ENCODE measurements at regions not wholly inside any gene's neighbourhood (a gene's known extent, or its start where the extent isn't known, plus 50 kb on each side); places are given as distances from the start of the nearest gene placed in this dataset.

DNA sequence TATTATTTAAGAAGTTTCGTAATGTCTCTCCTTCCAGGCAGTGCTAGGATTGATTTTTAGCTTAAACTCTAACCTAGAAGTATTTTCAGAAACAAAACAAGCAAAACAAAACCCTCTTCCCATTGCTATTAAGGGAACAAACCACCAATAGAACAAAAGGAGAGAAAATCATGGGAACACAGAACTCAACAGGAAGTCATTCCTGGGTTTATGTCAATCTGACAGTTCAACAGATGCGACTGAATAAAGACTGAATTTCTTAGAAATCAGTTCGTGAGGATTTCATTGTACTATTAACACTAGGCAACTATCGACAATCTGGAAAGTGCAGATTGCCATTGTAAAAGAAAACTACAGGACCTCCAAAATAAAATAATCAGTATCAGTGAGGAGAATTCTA, 229.1 kb upstream of the SMIM31 start:
- H3K36me3 ChIP-seq (ENCODE audit: control insufficient read depth in 4 of 4, insufficient read depth in 3 of 4, low read depth in 1 of 4, low read length in 3 of 4) = no peaks in the 10 kb centered on the region
- H3K27me3 ChIP-seq (ENCODE audit: control insufficient read depth in 4 of 4, insufficient read depth in 4 of 4, low read length in 3 of 4) = no peaks in the 10 kb centered on the region
- H3K4me3 ChIP-seq (ENCODE audit: low read depth in 1 of 3, low read length in 3 of 3) = no peak overlapping the region
- TF ChIP-seq, protein P1, sequence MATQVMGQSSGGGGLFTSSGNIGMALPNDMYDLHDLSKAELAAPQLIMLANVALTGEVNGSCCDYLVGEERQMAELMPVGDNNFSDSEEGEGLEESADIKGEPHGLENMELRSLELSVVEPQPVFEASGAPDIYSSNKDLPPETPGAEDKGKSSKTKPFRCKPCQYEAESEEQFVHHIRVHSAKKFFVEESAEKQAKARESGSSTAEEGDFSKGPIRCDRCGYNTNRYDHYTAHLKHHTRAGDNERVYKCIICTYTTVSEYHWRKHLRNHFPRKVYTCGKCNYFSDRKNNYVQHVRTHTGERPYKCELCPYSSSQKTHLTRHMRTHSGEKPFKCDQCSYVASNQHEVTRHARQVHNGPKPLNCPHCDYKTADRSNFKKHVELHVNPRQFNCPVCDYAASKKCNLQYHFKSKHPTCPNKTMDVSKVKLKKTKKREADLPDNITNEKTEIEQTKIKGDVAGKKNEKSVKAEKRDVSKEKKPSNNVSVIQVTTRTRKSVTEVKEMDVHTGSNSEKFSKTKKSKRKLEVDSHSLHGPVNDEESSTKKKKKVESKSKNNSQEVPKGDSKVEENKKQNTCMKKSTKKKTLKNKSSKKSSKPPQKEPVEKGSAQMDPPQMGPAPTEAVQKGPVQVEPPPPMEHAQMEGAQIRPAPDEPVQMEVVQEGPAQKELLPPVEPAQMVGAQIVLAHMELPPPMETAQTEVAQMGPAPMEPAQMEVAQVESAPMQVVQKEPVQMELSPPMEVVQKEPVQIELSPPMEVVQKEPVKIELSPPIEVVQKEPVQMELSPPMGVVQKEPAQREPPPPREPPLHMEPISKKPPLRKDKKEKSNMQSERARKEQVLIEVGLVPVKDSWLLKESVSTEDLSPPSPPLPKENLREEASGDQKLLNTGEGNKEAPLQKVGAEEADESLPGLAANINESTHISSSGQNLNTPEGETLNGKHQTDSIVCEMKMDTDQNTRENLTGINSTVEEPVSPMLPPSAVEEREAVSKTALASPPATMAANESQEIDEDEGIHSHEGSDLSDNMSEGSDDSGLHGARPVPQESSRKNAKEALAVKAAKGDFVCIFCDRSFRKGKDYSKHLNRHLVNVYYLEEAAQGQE (IDR thresholded peaks at IDR 0.05) = no peak
- TF ChIP-seq, protein P2, sequence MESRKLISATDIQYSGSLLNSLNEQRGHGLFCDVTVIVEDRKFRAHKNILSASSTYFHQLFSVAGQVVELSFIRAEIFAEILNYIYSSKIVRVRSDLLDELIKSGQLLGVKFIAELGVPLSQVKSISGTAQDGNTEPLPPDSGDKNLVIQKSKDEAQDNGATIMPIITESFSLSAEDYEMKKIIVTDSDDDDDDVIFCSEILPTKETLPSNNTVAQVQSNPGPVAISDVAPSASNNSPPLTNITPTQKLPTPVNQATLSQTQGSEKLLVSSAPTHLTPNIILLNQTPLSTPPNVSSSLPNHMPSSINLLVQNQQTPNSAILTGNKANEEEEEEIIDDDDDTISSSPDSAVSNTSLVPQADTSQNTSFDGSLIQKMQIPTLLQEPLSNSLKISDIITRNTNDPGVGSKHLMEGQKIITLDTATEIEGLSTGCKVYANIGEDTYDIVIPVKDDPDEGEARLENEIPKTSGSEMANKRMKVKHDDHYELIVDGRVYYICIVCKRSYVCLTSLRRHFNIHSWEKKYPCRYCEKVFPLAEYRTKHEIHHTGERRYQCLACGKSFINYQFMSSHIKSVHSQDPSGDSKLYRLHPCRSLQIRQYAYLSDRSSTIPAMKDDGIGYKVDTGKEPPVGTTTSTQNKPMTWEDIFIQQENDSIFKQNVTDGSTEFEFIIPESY (IDR thresholded peaks at IDR 0.05) = no peak
- TF ChIP-seq SP1 (IDR thresholded peaks at IDR 0.05) = no peak
- no peak for TF ChIP-seq JUND (IDR thresholded peaks at IDR 0.05)
- no peak for TF ChIP-seq CTCF (IDR thresholded peaks at IDR 0.05; ENCODE audit: low read depth, low read length, missing input control)
- no peak for TF ChIP-seq FOXA1 (IDR thresholded peaks at IDR 0.05)
- no peak for TF ChIP-seq YY1 (IDR thresholded peaks at IDR 0.05)
- no peak for TF ChIP-seq HNF4G (IDR thresholded peaks at IDR 0.05)
- no peak for TF ChIP-seq EGR1 (IDR thresholded peaks at IDR 0.05; ENCODE audit: low read depth in 2 of 2)
- no peak for TF ChIP-seq MAX (IDR thresholded peaks at IDR 0.05)
- TF ChIP-seq RXRA (IDR thresholded peaks at IDR 0.05) = no peak
- no peak for TF ChIP-seq HNF4A (conservative IDR thresholded peaks at IDR 0.05)
- no peak for TF ChIP-seq GABPA (IDR thresholded peaks at IDR 0.05 in 1 of 2, conservative IDR thresholded peaks at IDR 0.05 in 1 of 2)
- TF ChIP-seq RAD21 (IDR thresholded peaks at IDR 0.05) = no peak
- TF ChIP-seq NR2F2 (IDR thresholded peaks at IDR 0.05) = no peak
- no peak overlapping the region for H3K9ac ChIP-seq (ENCODE audit: low read depth in 1 of 2, low read length in 2 of 2)
- no peak overlapping the region for H3K27ac ChIP-seq (ENCODE audit: low read depth in 1 of 2, low read length in 2 of 2)
- H3K4me1 ChIP-seq (ENCODE audit: control insufficient read depth in 4 of 4, insufficient read depth in 4 of 4, low read length in 3 of 4) = no peaks in the 10 kb centered on the region
- 59% methylated on average over 4 of the region's 4 CpGs for WGBS
- no peak for DNase-seq (ENCODE audit: low spot score)
- H3K9me3 ChIP-seq (ENCODE audit: control insufficient read depth in 4 of 4, low read length in 3 of 4) = peaks cover 0 to 3% (median under 1%) of the 10 kb centered on the region in 4 donors

GRCh38 chr4:164526933-164527583, 226.9 kb upstream of the SMIM31 start:
- Histone ChIP-seq H3K27me3 (ENCODE audit: control insufficient read depth in 4 of 4, insufficient read depth in 4 of 4, low read length in 3 of 4) (peaks cover 0 to 2% (median 0%) of the 10 kb centered on the region in 4 donors), H3K27ac (ENCODE audit: low read depth in 1 of 2, low read length in 2 of 2) (no peak overlapping the region), H3K4me1 (ENCODE audit: control insufficient read depth in 4 of 4, insufficient read depth in 4 of 4, low read length in 3 of 4) (no peaks in the 10 kb centered on the region), H3K4me3 (ENCODE audit: low read depth in 1 of 3, low read length in 3 of 3) (no peak overlapping the region), H3K9ac (ENCODE audit: low read depth in 1 of 2, low read length in 2 of 2) (no peak overlapping the region), H3K9me3 (ENCODE audit: control insufficient read depth in 4 of 4, low read length in 3 of 4) (no peaks in the 10 kb centered on the region), H3K36me3 (ENCODE audit: control insufficient read depth in 4 of 4, insufficient read depth in 3 of 4, low read depth in 1 of 4, low read length in 3 of 4) (no peaks in the 10 kb centered on the region)
- TF ChIP-seq JUND (IDR thresholded peaks at IDR 0.05) (no peak), GABPA (IDR thresholded peaks at IDR 0.05 in 1 of 2, conservative IDR thresholded peaks at IDR 0.05 in 1 of 2) (no peak), HNF4G (IDR thresholded peaks at IDR 0.05) (no peak), TAF1 (conservative IDR thresholded peaks at IDR 0.05) (no peak), RXRA (IDR thresholded peaks at IDR 0.05) (no peak), FOXA2 (IDR thresholded peaks at IDR 0.05) (no peak), HNF4A (conservative IDR thresholded peaks at IDR 0.05) (no peak), NR2F2 (IDR thresholded peaks at IDR 0.05) (no peak), EGR1 (IDR thresholded peaks at IDR 0.05; ENCODE audit: low read depth in 2 of 2) (no peak)
- TF ChIP-seq, protein P2 (IDR thresholded peaks at IDR 0.05) = no peak
- 54% methylated on average over 4 of the region's 4 CpGs for WGBS
- no peak for DNase-seq (ENCODE audit: low spot score)

All from liver (tissue), 8 donors.